WTC11 (cell line): ENCODE measurements at regions not wholly inside any gene's neighbourhood (a gene's known extent, or its start where the extent isn't known, plus 50 kb on each side); places are given as distances from the start of the nearest gene placed in this dataset.

Source experiments
- ATAC-seq: fragments of 200-7000 bp; cut with Tn5 transposase; 2 replicates; pipeline ENCODE4 v1.10.0; 2021; ENCODE audit warnings: mild to moderate bottlenecking, moderate library complexity
- CTCF ChIA-PET: fragments of 300-600 bp; sonication (Branson Sonifier 250); formaldehyde crosslinking; loops from one replicate; lab custom pipeline; 2021; ENCODE audit warnings: antibody characterized with exemption; lab: Charles Lee
- POLR2A ChIA-PET: fragments of 350-600 bp; sonication (Branson Sonifier 250); formaldehyde crosslinking; loops from one replicate; lab custom pipeline; 2021; ENCODE audit warnings: antibody characterized with exemption; lab: Charles Lee
- DNase-seq: peaks from one replicate; pipeline ENCODE4 v3.0.0; 2021; ENCODE audit warnings: low spot score
- H3K27ac Mint-ChIP-seq: 2 replicates; pipeline ENCODE4 v1.8.0; 2021; ENCODE audit warnings: mixed read lengths
- H3K27me3 Mint-ChIP-seq: 2 replicates; pipeline ENCODE4 v1.8.0; 2021; ENCODE audit warnings: low read depth, mild to moderate bottlenecking, moderate library complexity, mixed read lengths
- H3K36me3 Mint-ChIP-seq: 2 replicates; pipeline ENCODE4 v1.8.0; 2021; ENCODE audit warnings: mixed read lengths
- H3K4me1 Mint-ChIP-seq: 2 replicates; pipeline ENCODE4 v1.8.0; 2022; ENCODE audit warnings: mixed read lengths
- H3K4me3 Mint-ChIP-seq: 2 replicates; pipeline ENCODE4 v1.8.0; 2021; ENCODE audit warnings: mild to moderate bottlenecking, moderate library complexity, mixed read lengths
- H3K9me3 Mint-ChIP-seq: 2 replicates; pipeline ENCODE4 v1.8.0; 2021; ENCODE audit warnings: mixed read lengths
- CREB1 ChIP-seq: sonication (generic); formaldehyde crosslinking; IDR thresholded peaks from 2 replicates; pipeline ENCODE4 v1.8.0; 2023; ENCODE audit warnings: mild to moderate bottlenecking, missing genetic modification reagents
- NFATC4 ChIP-seq: fragments of 250-450 bp; sonication (Bioruptor Pico); IDR thresholded peaks from 2 replicates; pipeline ENCODE4 v1.9.0; 2021; ENCODE audit warnings: mild to moderate bottlenecking
- OVOL2 ChIP-seq: fragments of 250-450 bp; sonication (Bioruptor Pico); IDR thresholded peaks from 2 replicates; pipeline ENCODE4 v1.9.0; 2021; ENCODE audit warnings: mild to moderate bottlenecking, borderline replicate concordance
- SMAD4 ChIP-seq: sonication (generic); formaldehyde crosslinking; IDR thresholded peaks from 2 replicates; pipeline ENCODE4 v1.8.0; 2022; ENCODE audit warnings: mild to moderate bottlenecking, missing genetic modification reagents

DNA sequence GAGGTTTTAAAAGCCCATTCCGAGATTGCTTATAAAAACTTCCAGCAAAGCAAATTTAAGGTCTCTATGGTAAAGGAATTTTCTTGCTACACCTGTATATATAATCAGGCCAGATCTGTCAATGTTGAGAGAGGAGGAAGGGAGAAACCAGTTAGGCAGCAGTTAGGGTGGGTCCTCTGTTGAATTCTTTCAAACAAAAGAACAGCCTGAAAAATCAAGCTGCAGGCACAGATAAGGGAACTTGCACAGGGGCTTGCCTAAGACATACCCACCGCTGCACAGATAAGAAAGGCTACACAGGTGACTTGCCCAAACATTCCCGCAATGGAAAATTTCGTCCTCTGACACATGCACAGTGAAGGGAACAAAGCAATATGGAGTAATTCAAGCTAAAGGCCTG, 59.8 kb upstream of the IMMP2L start:
- ChIA-PET CTCF (interaction anchor here (0.9 kb wide), 1 partner anchor 108 kb away, joined by 3 read pairs; no protein-coding TSS in a partner anchor), POLR2A (no interaction called here)
- Mint-ChIP-seq H3K36me3 (no peaks in the 10 kb centered on the region), H3K27ac (no peak overlapping the region), H3K9me3 (peaks cover 2% of the 10 kb centered on the region), H3K27me3 (no peaks in the 10 kb centered on the region), H3K4me1 (no peaks in the 10 kb centered on the region)
- TF ChIP-seq NFATC4 (CRISPR knock-in tag): no peak
- TF ChIP-seq SMAD4 (CRISPR knock-in tag): no peak
- TF ChIP-seq CREB1 (CRISPR knock-in tag): no peak
- no peak for TF ChIP-seq OVOL2 (CRISPR knock-in tag)
- TF ChIP-seq, all 79 proteins: peak for 0
- ATAC-seq (no peak), DNase-seq (no peak)
- no peak overlapping the region for H3K4me3 Mint-ChIP-seq
